Osteocyte (in vitro differentiated cells): ENCODE measurements at regions not wholly inside any gene's neighbourhood (a gene's known extent, or its start where the extent isn't known, plus 50 kb on each side); places are given as distances from the start of the nearest gene placed in this dataset.

Source experiments
- DNase-seq: peaks from one replicate; pipeline ENCODE4 v3.0.0; 2021; ENCODE audit warnings: mixed read lengths; ENCODE audit not compliant: unreplicated experiment; ENCODE audit errors: extremely low spot score
- H3K27ac Mint-ChIP-seq: one replicate; pipeline ENCODE4 v1.8.0; 2021; ENCODE audit warnings: mild to moderate bottlenecking, mixed read lengths; ENCODE audit not compliant: unreplicated experiment
- H3K27me3 Mint-ChIP-seq: one replicate; pipeline ENCODE4 v1.8.0; 2021; ENCODE audit warnings: mixed read lengths; ENCODE audit not compliant: unreplicated experiment
- H3K36me3 Mint-ChIP-seq: one replicate; pipeline ENCODE4 v1.8.0; 2021; ENCODE audit warnings: mixed read lengths; ENCODE audit not compliant: unreplicated experiment
- H3K4me1 Mint-ChIP-seq: one replicate; pipeline ENCODE4 v1.8.0; 2021; ENCODE audit warnings: mixed read lengths; ENCODE audit not compliant: unreplicated experiment
- H3K4me3 Mint-ChIP-seq: one replicate; pipeline ENCODE4 v1.8.0; 2021; ENCODE audit warnings: mild to moderate bottlenecking, moderate library complexity, mixed read lengths; ENCODE audit not compliant: unreplicated experiment
- H3K9me3 Mint-ChIP-seq: one replicate; pipeline ENCODE4 v1.8.0; 2021; ENCODE audit warnings: mixed read lengths; ENCODE audit not compliant: unreplicated experiment
- TF ChIP-seq, protein P1 (sequence below): fragments of 200-600 bp; sonication (generic); IDR thresholded peaks from 2 replicates; pipeline ENCODE4 v1.5.0; 2021; ENCODE audit warnings: antibody characterized with exemption, mild to moderate bottlenecking, moderate library complexity

DNA sequence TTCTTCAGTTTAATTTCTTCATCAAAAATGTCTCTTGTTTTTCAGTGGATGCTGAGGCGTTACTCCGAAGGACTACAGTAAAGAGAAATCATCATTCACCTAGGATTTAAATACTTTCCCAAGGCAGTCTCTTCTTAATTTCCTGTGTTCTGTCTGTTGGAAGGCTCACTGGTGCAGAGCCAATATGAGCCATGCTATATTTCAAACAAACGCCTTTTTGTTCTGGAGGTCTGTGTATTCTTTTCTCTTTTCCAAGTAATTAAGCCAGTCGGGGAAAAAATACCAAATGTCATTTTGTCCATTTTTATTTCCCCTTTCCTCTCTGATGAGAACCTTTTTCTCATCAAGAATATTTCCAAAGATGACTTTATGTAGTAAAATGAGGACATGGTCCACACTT is 206.5 kb downstream of the RWDD3 start:
- Mint-ChIP-seq H3K27me3 (peaks cover 10% of the 10 kb centered on the region), H3K4me1 (no peaks in the 10 kb centered on the region), H3K27ac (no peak overlapping the region), H3K4me3 (no peak overlapping the region), H3K9me3 (no peaks in the 10 kb centered on the region), H3K36me3 (no peaks in the 10 kb centered on the region)
- TF ChIP-seq, protein P1, sequence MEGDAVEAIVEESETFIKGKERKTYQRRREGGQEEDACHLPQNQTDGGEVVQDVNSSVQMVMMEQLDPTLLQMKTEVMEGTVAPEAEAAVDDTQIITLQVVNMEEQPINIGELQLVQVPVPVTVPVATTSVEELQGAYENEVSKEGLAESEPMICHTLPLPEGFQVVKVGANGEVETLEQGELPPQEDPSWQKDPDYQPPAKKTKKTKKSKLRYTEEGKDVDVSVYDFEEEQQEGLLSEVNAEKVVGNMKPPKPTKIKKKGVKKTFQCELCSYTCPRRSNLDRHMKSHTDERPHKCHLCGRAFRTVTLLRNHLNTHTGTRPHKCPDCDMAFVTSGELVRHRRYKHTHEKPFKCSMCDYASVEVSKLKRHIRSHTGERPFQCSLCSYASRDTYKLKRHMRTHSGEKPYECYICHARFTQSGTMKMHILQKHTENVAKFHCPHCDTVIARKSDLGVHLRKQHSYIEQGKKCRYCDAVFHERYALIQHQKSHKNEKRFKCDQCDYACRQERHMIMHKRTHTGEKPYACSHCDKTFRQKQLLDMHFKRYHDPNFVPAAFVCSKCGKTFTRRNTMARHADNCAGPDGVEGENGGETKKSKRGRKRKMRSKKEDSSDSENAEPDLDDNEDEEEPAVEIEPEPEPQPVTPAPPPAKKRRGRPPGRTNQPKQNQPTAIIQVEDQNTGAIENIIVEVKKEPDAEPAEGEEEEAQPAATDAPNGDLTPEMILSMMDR = no peak
- DNase-seq = no peak

DNA sequence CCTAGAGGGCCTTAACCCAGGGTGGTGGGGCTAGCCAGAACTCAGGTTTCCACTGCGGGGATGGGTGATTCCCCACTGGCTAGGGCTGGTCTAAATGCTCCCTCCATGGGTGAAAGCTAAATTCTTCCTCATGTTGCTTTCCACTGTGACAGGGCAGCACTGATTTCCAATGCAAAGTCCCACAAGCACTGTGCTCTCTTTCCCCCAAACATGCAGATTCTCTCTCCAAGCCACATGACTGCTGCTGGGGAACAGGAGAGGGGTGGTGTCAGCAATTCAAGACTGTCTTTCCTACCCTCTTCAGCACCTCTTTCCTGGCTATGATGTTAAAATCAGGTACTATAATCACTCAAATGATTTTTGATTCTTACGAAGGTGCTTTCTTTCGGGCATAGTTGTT is 215.5 kb downstream of the RWDD3 start:
- DNase-seq = no peak
- H3K27ac Mint-ChIP-seq = no peak overlapping the region
- peaks cover 4% of the 10 kb centered on the region for H3K27me3 Mint-ChIP-seq
- no peaks in the 10 kb centered on the region for H3K4me1 Mint-ChIP-seq
- H3K36me3 Mint-ChIP-seq = no peaks in the 10 kb centered on the region
- peaks cover 11% of the 10 kb centered on the region for H3K9me3 Mint-ChIP-seq
- H3K4me3 Mint-ChIP-seq = no peak overlapping the region
- TF ChIP-seq, protein P1 = no peak

DNA sequence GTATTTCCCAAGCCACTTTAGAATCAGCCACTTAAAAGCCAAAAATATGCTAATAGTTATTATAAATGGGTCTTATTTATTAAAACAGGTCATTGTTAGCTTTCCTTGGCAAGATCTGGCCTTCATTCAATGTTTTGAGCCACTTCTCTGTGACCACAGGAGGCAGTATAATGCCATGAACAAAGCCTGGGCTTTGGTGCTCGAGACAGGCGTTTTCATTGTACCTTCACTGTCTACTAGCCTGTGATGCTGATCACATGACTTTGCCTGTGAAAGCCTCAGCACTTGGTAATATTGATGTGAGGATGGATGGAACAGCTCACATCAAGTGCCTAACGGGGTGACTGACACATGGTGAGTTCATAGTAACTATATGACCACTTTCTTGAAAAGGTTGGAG is 217.0 kb downstream of the RWDD3 start:
- H3K27ac Mint-ChIP-seq = no peak overlapping the region
- no peaks in the 10 kb centered on the region for H3K4me1 Mint-ChIP-seq
- H3K4me3 Mint-ChIP-seq = no peak overlapping the region
- H3K36me3 Mint-ChIP-seq = no peaks in the 10 kb centered on the region
- no peak for DNase-seq
- H3K27me3 Mint-ChIP-seq = peaks cover 2% of the 10 kb centered on the region
- TF ChIP-seq, protein P1 = no peak
- peaks cover 13% of the 10 kb centered on the region for H3K9me3 Mint-ChIP-seq

DNA sequence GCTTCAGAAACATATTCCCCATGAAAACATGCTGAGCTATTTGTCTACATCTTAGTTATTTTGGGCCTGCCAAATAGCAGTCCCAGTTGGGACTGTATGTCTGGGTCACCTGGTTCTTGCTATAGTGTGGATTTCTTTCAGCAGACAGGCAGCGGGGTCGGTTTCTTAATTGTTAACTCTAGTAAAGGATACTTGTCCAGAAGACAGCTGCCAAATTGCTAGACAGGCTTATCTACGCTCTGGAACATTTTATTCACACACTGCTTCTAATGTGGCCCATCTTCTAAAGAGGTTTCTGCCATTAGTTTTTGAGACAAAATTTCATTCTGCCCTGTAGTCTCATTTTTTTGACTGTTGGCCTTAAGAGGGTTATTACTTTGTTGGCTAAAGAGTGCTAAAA is 217.9 kb downstream of the RWDD3 start:
- DNase-seq = no peak
- Mint-ChIP-seq H3K27me3 (peaks cover 2% of the 10 kb centered on the region), H3K27ac (no peak overlapping the region), H3K9me3 (peaks cover 13% of the 10 kb centered on the region), H3K4me1 (no peaks in the 10 kb centered on the region), H3K36me3 (no peaks in the 10 kb centered on the region), H3K4me3 (no peak overlapping the region)
- TF ChIP-seq, protein P1 = no peak

DNA sequence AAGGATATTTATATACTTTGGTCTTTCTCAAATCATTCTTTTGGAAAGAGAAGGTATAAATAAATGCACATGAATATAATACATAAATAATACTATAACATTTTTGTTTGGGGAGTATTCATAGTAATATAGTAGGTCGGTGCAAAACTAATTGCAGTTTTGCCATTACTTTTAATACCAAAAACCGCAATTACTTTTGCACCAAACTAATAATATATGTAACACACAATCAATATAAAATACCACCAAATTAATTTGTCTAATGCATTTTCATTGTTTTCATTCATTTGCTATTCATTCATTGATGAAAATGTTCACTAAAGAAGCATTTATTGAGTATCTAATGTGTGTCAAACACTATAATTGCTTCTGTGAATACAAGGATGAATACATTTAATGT is 219.0 kb downstream of the RWDD3 start:
- Mint-ChIP-seq H3K36me3 (no peaks in the 10 kb centered on the region), H3K27ac (no peak overlapping the region), H3K27me3 (no peaks in the 10 kb centered on the region), H3K4me1 (no peaks in the 10 kb centered on the region), H3K4me3 (no peak overlapping the region), H3K9me3 (peaks cover 17% of the 10 kb centered on the region)
- no peak for DNase-seq
- TF ChIP-seq, protein P1 = no peak
